ENCODE measurements at regions not wholly inside any gene's neighbourhood (a gene's known extent, or its start where the extent isn't known, plus 50 kb on each side); places are given as distances from the start of the nearest gene placed in this dataset.

DNA sequence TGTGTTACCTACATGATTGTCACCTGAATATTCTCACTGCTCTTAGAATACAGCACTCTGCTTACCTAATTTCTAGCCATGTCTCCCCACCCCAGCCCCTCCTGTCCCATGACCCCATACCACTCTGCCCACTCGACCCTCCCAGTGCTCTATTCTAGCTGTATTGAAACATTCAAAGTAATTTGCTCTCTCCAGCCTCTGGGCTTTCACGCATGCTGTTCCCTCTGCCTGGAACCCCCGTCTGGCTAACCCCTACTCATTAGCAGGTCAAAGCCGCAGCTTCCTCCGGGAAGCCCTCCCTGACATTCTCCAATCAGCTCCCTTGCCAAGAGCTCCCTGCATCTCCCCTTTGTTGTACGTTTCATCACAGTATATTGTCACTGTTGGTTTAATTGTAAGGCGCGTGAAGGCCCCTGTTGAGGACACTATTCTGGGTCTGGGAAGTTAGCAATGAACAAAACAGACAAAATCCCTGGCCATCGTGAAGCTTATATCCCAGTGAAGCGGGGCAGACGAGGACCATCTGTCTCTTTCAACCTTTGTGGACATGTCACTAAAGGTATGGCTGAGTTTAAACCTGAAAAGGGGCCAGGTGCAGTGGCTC, 72.3 kb upstream of the LHX1 start:
- no peak for DNase-seq (ENCODE audit: low read depth in 2 of 2)

DNA sequence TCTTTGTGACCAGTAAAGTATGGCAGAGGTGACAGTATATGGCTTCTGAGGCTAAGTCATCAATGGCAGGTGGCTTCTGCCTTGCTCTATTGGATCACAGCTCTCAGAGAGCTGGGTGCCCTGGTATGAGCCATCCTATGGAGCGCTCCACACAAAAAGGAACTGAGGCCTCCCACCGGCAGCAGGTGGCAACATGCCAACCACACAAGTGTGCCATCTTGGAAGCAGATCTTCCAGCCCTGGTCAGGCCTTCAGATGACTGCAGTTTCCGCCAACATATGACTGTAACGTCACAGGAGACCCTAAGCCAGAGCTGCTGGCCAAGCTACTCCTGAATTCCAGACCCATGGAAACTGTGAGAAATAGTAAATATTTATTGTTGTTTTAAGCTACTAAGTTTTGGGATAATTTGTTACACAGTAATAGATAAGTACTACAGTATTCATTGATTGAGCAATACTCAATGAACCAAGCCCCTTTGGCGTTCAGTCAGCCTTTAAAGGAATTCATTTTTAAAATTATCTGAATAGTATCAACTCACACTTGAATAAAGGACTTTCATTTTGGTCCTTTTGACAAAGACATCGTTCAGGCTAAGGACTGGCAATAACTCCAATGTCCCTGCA, 69.4 kb upstream of the LHX1 start:
- no peak for DNase-seq (ENCODE audit: low read depth in 2 of 2)

DNA sequence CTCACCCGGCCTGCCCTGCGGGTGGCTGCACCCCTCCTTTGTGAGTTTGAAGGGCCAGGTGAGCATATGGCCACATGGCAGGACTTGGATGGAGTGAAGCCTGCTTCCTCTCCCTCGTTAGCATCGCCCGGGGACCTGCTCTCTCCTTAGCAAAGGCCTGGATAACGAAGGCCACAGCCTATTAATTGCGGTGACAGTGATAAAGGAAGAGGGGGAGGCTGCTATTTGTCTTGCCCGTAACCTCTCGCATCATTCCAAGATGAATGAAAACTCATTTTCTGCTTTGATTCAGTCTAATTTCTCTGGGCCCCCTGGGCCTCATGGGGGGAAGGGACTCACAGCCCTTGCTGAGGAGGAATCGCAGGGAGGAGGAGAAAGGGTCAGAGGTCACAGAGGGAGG, 68.5 kb upstream of the LHX1 start:
- no peak for DNase-seq (ENCODE audit: low read depth in 2 of 2)

DNA sequence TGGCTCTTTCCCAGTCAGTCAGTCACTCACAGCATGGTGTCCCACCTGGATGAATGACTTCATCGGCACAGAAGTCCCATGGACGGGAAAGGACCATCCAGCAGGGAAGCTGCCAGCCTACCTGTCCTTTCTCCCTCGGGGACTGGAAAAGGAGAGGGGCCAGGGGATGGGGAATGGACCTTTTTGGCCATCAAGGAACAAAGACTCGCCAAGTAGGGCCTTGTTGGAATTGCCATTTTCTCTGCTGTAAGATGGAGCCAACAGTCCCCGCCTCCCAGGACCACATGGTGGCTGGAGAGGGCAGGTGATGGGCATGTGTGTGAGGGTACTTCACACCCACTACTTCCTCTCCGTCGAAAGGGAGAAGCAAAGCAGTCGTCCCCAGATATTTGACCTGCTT, 67.8 kb upstream of the LHX1 start:
- DNase-seq (ENCODE audit: low read depth in 2 of 2) = no peak

DNA sequence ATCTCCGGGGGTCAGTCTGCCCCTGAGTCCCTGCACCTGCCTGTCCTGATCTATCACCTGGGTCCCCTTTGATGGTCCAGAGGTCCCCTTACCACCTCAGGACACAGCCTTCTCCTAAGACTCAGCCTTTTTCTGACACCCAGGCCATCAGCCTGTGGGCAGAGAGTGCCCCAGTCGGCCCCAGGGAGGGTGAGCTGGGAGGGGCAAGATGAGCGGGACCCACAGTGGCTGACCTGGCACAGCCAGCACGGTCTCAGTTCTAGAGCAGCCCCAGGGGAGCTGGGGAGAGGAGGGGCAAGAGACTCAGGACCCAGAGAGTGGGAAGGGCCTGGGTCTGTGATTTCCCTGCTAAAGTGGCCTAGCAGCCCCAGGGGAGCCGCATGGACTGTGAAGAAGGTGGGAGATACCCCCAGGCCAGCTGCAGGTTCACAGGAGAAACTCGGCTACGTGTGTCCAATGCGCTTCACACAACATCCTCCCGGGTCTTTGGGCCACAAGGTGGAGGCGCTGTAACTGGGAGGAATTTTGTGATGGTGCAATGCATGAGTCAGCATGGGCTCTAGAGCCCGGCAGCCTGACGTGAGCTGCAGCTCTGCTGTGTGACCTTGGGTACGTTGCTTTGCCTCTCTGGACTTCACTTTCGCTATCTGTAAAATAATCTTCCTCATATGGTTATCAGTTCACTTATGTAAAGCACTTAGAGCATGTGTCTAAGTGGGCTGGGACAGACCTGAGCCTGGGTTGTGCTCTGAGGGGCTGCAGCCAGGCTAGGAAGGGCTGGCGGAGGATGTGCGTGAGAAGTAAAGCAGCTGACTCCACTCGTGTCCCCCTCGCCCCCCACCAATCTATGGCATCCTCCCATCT, 67.2 kb upstream of the LHX1 start:
- no peak for DNase-seq (ENCODE audit: low read depth in 2 of 2)

DNA sequence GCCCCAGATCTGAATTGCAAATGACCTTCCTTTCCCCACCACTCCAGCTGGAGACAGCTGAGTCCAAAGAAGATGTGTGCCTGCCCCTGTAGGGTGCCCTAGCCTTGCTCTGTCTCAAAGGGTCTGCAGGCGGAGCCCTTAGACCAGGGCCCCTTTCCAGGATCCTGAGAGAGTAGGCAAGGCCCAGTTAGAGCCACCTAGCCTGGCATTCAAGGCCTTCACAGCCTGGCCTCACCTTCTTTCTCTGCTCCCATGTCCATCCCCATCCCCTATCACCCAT, 66.6 kb upstream of the LHX1 start:
- DNase-seq (ENCODE audit: low read depth in 2 of 2) = no peak

DNA sequence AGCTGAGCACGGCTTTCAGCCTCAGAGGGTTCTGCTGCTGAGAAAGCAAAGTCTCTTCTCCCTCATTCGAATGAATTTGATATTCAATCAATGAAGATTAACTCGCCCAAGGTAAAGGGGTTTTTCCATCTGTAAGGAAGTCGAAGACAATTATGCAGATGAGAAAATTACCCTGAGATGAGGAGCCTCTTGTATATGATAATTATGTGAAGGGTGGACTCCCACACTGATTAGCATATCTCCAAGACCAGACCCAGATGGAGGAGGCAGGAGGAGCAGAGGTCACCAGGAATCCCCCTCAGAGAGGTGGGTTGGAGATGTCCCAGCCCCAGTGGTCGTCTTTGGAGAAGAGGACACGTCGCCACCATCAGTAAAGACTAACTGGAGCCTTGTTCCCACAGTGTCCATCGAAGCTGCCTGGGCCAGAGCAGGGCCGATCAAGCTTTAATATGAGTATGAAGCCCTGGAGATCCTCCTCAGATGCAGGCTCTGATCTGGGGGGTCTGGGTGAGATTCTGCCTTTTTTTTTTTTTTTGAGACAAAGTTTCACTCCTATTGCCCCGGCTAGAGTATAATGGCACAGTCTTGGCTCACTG, 61.5 kb upstream of the LHX1 start:
- DNase-seq (ENCODE audit: low read depth in 2 of 2) = no peak

DNA sequence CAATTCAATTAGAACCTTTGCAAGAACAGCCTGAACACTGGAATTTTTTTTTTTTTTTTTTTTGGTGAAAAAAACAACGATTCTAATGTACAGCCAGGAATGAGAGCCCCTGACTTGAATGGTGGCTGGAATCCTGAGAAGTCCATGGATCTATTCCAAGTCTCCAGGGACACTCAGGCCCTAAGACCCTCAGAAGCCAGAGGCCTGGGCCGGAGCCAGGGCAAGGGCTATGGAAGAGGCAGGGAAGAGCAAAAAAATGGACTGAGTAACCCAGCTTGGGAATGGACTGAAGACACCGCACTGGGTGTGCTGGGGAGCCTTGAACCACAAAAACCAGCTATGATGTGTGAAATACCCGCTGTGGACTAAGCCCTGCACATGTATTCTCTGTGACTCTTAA, 60.3 kb upstream of the LHX1 start:
- DNase-seq (ENCODE audit: low read depth in 2 of 2) = no peak

DNA sequence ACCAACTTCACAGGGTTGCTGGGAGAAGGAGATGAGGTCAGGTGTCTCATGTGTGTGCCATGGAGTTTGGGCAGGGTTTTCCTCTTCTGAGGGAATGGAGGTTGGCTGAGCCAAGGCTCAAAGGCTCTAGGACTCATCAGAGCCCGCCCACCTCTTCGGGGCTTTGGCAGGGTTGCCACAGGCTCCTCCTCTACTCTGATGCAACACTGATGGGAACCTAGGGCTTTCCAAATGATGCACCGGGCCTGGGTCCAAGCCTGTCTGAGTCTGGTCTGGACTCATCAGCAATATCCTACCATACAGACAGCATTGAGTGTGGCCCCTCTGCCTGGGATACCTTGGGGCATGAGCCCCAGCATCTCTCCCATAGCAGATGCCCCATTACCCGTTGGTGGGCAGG, 59.5 kb upstream of the LHX1 start:
- DNase-seq (ENCODE audit: low read depth in 2 of 2) = no peak

DNA sequence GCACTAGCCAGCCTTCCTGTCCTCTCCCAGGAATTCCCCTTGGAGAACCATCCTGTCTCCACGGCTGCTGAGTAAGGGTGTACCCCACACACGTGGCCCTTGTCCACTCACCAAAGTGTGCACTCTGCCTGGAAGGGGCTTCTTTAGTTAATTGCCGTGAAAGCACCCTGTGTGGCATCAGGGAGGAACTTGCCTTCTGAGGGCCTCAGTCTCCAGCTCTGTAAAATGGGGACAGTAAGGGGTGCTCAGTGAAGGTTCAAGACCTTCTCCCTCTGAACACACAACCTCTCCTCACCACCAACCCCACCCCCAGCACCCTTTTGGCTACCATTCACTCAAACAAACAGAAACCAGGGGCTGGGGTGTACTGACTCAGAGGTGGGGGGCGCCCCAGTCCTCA, 59.1 kb upstream of the LHX1 start:
- no peak for DNase-seq (ENCODE audit: low read depth in 2 of 2)

DNA sequence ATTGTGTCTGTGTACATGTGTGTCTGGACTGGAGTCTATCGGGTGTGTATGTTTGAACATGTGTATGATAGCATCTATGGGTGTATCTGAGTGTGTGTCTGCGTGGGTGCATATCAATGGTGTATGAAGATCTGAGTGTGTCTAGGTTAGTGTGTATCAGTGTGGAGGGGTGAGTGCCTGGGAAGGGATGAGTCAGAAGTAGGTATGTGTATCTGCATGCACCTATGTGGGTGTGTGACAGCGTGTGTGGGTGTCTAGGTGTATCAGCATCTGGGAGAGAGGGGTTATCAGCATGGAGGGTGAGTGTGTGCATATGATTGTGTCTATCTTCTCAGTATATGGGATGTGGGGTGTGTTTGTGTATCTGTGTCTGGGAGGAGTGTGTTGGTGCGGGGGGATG, 58.2 kb upstream of the LHX1 start:
- no peak for DNase-seq (ENCODE audit: low read depth in 2 of 2)

DNA sequence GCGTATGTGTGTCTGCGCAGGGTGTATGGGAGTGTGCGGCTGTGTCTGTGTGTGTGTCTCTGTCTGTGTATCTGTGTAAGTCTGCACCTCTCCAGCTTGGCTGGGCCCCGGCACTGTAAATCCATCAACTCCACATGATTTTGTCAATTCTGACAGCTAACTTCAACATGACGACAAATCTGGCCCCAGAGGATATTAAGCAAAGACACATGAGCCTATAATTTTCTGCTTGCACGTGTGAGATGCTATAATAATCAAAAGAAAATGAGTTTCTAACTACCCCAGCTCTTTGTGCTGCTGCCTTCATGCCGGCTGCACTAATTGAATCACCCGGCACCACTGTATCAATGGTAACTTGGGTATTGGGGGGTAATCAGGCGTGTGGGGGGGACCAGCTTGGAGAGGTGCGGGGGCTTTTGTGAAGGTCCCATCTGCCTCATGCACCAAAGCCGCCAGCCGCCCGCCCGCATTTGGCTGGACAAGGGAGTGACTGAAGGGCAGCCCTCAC, 57.6 kb upstream of the LHX1 start:
- DNase-seq (ENCODE audit: low read depth in 2 of 2) = no peak

DNA sequence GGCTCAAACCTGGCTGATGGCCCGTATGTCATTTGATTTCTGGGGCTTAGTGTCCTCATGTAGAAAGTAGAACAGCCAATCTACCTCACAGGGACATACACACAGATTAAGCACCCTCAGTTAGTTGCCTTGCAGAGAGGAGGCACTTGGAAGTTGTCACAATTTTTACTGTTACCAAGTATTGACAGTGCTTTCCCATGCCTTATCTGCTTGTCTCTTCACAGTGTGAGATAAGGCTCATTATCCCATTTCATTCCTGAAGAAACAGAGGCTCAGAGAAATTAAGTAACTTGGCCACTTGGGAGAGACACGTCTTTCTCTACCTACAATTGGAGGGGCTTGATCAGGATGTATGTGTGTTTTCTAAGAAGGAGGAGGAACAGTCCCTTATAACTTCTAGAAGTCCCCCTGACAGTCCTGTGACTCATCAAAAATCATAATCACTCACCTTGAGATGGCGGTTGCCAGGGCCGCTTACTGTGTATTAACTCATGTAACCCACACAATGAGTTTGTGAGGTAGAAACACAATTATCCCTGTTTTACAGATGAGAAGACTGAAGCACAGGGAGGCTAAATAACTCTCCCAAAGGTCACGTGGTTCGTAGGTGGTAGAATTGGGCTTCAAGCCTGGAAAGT, 56.9 kb upstream of the LHX1 start:
- DNase-seq (ENCODE audit: low read depth in 2 of 2) = no peak

DNA sequence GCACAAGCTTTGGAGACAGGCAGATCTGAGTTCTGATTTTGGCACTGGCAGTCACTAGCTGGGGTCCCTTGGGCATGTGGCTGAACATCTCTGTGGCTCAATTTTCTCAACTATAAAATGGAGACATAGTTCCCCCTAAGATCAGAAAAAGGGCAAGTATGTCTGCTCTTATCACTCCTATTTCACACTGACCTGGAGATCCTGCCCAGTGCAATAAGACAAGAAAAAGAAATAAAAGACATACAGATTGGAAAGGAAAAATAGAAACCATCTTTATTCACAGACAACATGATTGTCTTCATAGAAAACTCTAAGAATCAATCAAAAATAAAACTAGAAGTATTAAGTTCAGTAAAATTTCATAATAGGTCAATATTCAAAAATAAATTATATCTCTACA, 56.0 kb upstream of the LHX1 start:
- no peak for DNase-seq (ENCODE audit: low read depth in 2 of 2)

DNA sequence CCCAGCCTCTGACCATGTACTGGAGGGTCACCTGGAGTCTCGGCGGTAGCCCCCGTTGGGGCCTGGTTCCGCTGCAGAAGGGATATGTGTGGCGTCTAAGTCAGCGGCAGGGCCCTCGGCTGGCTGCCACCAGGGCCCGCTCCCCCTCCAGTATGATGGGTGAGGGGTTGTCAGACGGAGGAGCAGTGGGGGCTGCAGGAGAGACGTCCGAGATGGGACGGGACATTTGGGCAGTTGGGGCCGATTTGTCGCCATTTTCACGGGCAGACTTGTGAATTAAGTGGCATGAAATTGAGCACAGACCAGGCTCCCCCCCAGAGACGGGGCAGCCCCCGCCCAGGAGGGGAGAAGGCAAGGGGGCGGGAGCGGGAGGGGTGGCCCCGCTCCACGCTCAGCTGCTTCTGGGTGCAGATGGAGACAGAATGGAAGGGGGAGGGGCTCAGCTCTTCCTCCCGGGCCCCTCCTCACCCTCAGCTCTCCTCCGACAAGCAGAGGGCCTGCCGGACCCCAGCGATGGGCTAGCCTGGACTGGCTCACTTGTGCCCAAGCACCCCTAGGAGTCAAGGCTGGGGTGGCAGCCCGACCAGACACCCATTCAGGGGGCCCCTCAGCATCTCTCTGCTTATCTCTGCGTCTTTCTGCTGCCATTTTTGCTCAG, 52.7 kb upstream of the LHX1 start:
- no peak for DNase-seq (ENCODE audit: low read depth in 2 of 2)

DNA sequence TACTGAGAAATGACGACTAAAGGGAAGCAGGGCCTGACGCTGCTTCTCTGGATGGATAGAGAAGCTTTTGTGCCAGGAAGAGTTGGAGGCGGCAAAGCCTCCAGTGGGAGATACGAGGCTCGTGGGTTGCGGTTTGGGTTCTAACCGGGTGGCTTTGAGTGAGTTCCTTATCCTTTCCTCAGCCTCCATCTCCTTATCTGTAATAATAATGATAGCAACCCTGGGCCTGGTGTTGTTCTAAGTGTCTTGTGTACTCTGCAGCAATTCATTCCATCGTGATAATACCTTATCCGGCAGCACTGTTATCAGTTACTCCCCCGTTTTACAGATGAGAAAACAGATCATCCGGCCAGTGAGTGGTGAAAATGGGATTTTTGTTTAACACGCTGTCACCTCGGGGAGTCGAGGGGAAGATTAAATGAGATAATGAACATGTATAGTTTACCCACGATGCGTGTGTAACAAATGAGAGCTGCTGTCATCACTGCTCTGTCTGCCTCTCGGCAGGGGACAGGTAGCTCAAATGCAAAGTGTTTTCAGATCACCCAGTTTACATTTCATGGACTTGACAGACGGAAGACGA, 52.0 kb upstream of the LHX1 start:
- DNase-seq (ENCODE audit: low read depth in 2 of 2) = no peak

DNA sequence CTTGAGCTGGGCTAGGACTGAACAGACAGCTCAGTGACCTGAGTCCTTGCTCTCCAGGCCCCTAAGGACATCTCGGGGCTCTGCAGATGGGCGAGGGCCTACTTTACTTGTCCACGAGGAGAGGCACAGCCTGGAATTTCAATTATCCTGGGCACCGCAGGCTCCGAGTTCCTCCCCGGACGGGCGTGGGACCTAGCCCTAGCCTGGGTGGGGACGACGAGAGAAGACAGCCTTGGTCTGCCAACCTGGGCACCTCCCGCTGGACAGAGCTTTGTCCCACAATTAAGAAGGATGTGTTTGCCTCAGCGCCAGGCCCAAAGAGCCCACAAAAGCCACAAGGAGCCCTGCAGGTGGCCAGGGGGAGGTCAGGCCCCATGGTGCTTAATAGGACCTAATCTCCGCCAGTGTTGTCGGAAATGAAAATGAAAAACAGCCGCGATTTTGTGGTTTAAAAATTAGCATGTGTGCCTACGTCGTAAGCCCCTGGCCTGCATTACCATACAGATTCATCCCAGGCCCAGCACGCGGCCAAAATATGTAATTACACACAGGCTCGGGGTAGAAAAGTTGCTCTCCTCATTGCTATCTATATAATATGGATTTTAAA, 51.4 kb upstream of the LHX1 start:
- no peak for DNase-seq (ENCODE audit: low read depth in 2 of 2)
